Sigmoid colon (tissue), 4 donors: ENCODE measurements at regions not wholly inside any gene's neighbourhood (a gene's known extent, or its start where the extent isn't known, plus 50 kb on each side); places are given as distances from the start of the nearest gene placed in this dataset.

ENCODE experiments used
- EP300 ChIP-seq, 4 donors: sonication (generic); formaldehyde crosslinking; IDR thresholded peaks; one replicate each; pipeline ENCODE4 v1.6.1; 2017; ENCODE audit warnings: antibody characterized with exemption in 4 of 4
- POLR2AphosphoS5 ChIP-seq, 4 donors: sonication (generic); formaldehyde crosslinking; IDR thresholded peaks; one replicate each; pipeline ENCODE4 v1.6.1; 2017; ENCODE audit warnings: antibody characterized with exemption in 4 of 4
- TF ChIP-seq, protein P1 (sequence below), 4 experiments: fragments of 450-650 bp in 3 of 4; fragments of 200-600 bp in 1 of 4; IDR thresholded peaks; one replicate each; pipeline ENCODE4 v1.5.1; 2016 to 2019; ENCODE audit warnings: antibody characterized with exemption in 4 of 4, mild to moderate bottlenecking in 3 of 4, moderate library complexity in 2 of 4

DNA sequence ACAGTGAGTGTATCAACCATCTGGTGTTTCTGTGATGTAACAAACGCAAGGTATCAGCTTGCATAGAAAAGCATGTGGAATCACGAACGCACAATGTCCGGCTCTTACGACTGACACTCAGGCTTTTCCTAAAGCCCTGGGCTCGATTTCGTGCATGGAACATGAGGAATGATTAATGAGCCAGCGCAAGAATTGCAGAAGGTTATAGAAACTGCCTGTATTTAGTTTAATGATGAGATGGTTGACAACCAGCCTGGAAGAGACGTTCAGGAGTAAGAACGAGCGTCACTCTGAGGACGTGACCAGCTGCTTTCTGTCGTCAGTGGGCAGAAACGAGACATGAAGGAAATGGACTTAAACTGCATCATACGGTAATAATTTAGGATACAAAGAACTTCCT lies 497.6 kb downstream of the IRX1 start:
- TF ChIP-seq POLR2AphosphoS5 (IDR thresholded peaks at IDR 0.05) = no peak
- TF ChIP-seq, protein P1, sequence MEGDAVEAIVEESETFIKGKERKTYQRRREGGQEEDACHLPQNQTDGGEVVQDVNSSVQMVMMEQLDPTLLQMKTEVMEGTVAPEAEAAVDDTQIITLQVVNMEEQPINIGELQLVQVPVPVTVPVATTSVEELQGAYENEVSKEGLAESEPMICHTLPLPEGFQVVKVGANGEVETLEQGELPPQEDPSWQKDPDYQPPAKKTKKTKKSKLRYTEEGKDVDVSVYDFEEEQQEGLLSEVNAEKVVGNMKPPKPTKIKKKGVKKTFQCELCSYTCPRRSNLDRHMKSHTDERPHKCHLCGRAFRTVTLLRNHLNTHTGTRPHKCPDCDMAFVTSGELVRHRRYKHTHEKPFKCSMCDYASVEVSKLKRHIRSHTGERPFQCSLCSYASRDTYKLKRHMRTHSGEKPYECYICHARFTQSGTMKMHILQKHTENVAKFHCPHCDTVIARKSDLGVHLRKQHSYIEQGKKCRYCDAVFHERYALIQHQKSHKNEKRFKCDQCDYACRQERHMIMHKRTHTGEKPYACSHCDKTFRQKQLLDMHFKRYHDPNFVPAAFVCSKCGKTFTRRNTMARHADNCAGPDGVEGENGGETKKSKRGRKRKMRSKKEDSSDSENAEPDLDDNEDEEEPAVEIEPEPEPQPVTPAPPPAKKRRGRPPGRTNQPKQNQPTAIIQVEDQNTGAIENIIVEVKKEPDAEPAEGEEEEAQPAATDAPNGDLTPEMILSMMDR (IDR thresholded peaks at IDR 0.05) = no peak
- no peak for TF ChIP-seq EP300 (IDR thresholded peaks at IDR 0.05)
